PC-9 (cell line): ENCODE measurements at regions not wholly inside any gene's neighbourhood (a gene's known extent, or its start where the extent isn't known, plus 50 kb on each side); places are given as distances from the start of the nearest gene placed in this dataset.

Source experiments
- EZH2 ChIP-seq: fragments of 200-600 bp; sonication (generic); IDR thresholded peaks from 2 replicates; pipeline ENCODE4 v1.8.0; 2017; ENCODE audit warnings: antibody characterized with exemption, low read depth
- TF ChIP-seq, protein P1 (sequence below): fragments of 200-600 bp; sonication (generic); conservative IDR thresholded peaks from 2 replicates; pipeline ENCODE4 v1.6.1; 2017; ENCODE audit warnings: mixed run types, antibody characterized with exemption, mild to moderate bottlenecking, moderate library complexity

DNA sequence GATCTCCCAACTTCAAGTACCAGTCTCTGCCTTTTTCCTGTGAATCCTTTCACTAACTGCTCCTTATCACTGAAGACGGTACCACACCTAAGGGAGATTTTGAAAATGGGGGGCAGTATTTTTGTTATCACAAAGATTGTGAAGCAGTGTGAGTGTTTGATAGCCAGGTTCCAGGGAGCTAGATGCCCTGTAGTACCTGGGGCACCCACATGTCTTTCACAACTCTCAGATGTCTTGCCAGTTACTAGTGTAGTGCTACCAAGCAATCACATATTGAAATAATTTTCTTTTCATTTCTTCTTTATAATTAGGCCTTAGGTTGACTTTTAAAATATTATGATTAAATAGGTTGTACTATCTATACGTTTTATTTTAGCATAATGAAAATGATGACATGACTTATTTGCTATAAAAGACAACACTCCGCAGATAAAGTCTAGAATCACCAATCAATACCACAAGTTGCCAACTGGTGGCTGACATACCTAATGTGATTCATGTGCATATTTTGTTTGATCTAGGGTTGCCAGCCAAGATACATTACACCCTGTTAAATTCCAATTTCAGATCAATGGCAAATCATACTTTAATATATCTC is 215.9 kb downstream of the EXOC5 start:
- TF ChIP-seq, protein P1, sequence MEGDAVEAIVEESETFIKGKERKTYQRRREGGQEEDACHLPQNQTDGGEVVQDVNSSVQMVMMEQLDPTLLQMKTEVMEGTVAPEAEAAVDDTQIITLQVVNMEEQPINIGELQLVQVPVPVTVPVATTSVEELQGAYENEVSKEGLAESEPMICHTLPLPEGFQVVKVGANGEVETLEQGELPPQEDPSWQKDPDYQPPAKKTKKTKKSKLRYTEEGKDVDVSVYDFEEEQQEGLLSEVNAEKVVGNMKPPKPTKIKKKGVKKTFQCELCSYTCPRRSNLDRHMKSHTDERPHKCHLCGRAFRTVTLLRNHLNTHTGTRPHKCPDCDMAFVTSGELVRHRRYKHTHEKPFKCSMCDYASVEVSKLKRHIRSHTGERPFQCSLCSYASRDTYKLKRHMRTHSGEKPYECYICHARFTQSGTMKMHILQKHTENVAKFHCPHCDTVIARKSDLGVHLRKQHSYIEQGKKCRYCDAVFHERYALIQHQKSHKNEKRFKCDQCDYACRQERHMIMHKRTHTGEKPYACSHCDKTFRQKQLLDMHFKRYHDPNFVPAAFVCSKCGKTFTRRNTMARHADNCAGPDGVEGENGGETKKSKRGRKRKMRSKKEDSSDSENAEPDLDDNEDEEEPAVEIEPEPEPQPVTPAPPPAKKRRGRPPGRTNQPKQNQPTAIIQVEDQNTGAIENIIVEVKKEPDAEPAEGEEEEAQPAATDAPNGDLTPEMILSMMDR, result no peak
- TF ChIP-seq EZH2, result no peak
